AG10803 (cell line): ENCODE measurements at regions not wholly inside any gene's neighbourhood (a gene's known extent, or its start where the extent isn't known, plus 50 kb on each side); places are given as distances from the start of the nearest gene placed in this dataset.

Experiments
- DNase-seq: peaks from one replicate; pipeline ENCODE4 v3.0.0; 2010; ENCODE audit warnings: low read depth
- H3K4me3 ChIP-seq: 2 replicates; pipeline ENCODE4 v1.5.1; 2011; ENCODE audit warnings: mild to moderate bottlenecking, low read length, control low read depth
- TF ChIP-seq, protein P1 (sequence below): conservative IDR thresholded peaks from 2 replicates; pipeline ENCODE4 v1.5.1; 2011; ENCODE audit warnings: mild to moderate bottlenecking, low read length, control low read depth, inconsistent platforms

DNA sequence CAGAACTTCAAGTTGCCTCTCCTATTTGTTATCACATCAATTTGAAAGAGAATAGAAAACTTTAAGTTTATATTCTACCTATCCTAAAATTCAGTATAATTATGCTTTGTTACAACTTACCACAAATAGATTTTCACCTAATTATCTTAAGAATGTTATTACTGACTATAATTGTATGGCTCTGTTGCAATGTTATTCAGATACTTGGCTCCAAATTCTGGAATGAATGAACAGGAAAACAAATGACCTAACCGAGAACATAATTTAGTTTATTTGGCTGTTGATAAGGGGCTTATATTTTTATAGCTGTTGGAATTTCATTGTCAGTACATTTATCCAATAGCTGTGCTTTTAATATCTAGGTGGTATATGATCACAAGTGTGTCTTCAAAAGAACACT, 173.2 kb upstream of the GULP1 start:
- TF ChIP-seq, protein P1, sequence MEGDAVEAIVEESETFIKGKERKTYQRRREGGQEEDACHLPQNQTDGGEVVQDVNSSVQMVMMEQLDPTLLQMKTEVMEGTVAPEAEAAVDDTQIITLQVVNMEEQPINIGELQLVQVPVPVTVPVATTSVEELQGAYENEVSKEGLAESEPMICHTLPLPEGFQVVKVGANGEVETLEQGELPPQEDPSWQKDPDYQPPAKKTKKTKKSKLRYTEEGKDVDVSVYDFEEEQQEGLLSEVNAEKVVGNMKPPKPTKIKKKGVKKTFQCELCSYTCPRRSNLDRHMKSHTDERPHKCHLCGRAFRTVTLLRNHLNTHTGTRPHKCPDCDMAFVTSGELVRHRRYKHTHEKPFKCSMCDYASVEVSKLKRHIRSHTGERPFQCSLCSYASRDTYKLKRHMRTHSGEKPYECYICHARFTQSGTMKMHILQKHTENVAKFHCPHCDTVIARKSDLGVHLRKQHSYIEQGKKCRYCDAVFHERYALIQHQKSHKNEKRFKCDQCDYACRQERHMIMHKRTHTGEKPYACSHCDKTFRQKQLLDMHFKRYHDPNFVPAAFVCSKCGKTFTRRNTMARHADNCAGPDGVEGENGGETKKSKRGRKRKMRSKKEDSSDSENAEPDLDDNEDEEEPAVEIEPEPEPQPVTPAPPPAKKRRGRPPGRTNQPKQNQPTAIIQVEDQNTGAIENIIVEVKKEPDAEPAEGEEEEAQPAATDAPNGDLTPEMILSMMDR = no peak
- no peak for DNase-seq
- no peak overlapping the region for H3K4me3 ChIP-seq

DNA sequence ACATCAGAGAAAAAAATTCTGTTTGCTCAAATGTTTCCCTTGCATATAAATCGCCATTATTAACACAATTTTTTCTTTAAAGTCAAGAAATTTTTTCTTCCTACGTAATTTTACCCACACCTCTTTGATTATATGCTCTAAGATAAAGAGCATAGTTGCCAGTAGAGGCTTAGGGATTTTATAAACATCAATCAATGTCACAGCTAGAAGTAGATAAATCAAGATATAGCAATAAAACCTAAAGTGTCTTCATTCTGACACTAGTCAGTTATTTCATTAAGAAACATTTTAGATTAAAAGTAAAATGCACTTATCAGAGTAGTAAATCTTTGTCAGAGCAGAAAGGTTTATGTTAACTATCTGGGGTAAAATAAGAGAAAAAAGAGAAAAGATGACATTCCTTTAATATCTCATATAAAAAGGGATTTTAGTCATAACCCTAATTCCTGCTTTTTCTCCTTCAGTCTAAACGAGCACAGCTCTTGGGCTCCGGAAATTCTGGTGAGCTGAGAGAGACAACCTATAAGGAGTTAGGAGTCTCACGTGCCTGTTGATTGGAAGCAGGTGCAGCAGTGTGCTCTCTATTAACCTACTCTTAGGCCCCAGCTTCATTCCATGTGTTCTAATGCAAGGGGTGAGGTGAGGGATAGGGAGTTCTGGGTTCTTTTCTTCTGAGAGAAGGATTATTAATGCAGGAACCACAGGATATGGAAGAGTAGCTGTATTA, 172.4 kb upstream of the GULP1 start:
- DNase-seq = no peak
- TF ChIP-seq, protein P1 = no peak
- no peak overlapping the region for H3K4me3 ChIP-seq

- H3K4me3 ChIP-seq = no peak overlapping the region
- no peak for DNase-seq
- TF ChIP-seq, protein P1 = no peak
Measured at GRCh38 chr2:188122985-188123384, 168.7 kb upstream of the GULP1 start.

DNA sequence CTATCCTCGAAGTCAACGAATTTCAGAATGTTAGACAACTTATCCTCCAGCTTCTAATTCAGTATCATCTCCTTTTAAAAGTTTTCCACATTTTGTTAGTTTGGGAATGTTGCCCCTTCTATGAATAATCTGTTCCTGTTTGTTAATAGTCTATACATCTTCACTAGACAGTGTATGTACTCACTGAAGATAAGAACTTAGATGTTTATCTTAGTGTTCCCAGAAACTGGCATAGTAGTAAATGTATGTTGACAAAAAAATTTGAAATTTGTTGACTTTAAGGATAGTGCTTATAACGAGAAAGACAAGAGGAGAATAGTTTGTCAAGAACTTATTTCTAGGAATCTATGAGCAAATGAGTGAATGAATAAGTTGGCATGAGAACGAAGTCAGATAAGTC, 162.0 kb upstream of the GULP1 start:
- H3K4me3 ChIP-seq = no peak overlapping the region
- no peak for DNase-seq
- TF ChIP-seq, protein P1 = no peak

DNA sequence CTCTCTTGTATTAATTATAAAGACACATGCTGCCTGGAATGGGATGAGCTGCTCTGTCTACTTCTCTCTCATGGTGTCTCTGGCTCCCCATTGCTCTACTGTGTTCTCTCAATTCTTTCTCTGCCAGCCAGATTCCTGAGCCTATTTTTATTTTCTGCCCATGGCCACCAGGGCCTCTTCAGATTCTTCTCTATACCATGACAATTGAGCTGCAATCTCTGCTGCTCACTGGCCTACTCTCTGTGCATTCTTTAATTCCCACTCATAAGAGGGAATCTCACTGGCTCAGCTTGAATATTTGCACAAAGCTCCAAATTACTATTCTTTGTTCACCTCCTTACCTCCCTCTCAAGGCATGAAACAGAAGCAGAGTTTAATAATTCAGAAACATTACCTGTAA, 161.4 kb upstream of the GULP1 start:
- DNase-seq = no peak
- no peak overlapping the region for H3K4me3 ChIP-seq
- TF ChIP-seq, protein P1 = no peak

DNA sequence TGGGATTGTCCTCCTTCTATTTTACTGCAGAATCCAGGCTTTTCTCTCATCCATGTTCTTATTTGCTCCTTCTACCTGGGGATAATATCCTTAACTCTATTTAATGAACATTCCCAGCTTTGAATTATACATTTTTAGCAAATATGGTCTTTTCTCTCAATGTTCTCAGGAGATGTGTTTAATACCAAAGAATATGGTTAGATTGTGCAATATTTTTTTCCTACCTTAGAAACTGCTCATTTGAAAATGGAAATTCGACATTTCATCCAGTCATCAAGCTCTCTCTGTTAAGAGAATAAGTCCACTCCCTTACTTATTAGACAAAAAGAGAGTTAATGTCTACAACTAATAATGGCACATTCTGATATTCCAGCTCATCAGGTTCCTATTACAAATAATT, 160.4 kb upstream of the GULP1 start:
- TF ChIP-seq, protein P1 = no peak
- DNase-seq = no peak
- no peak overlapping the region for H3K4me3 ChIP-seq

- H3K4me3 ChIP-seq = no peak overlapping the region
- TF ChIP-seq, protein P1 = no peak
- DNase-seq = no peak
Measured at GRCh38 chr2:188132385-188132784, 159.3 kb upstream of the GULP1 start.
